Neutrophil (primary cell): ENCODE measurements at regions not wholly inside any gene's neighbourhood (a gene's known extent, or its start where the extent isn't known, plus 50 kb on each side); places are given as distances from the start of the nearest gene placed in this dataset.

Source experiments
- H3K27ac ChIP-seq: fragments of 200-600 bp; sonication (generic); 2 replicates; pipeline ENCODE4 v1.5.1; 2016; ENCODE audit warnings: mild to moderate bottlenecking, moderate library complexity
- H3K27me3 ChIP-seq: fragments of 200-600 bp; sonication (generic); 2 replicates; pipeline ENCODE4 v1.6.0; 2016; ENCODE audit warnings: mild to moderate bottlenecking
- H3K36me3 ChIP-seq: fragments of 200-600 bp; sonication (generic); 2 replicates; pipeline ENCODE4 v1.5.1; 2017
- H3K4me1 ChIP-seq, 2 experiments: fragments of 200-600 bp in 1 of 2; sonication (generic) in 1 of 2; 1 replicate in 1 of 2; 2 replicates in 1 of 2; pipeline versions ENCODE4 v1.5.1 to v1.6.1; 2013 to 2016; ENCODE audit warnings: low read depth in 1 of 2, low read length in 1 of 2, mild to moderate bottlenecking in 1 of 2, moderate library complexity in 1 of 2; ENCODE audit not compliant: control insufficient read depth in 1 of 2, insufficient read depth in 1 of 2
- H3K4me3 ChIP-seq, 2 experiments: fragments of 200-600 bp in 1 of 2; sonication (generic) in 1 of 2; 1 replicate in 1 of 2; 2 replicates in 1 of 2; pipeline ENCODE4 v1.5.1; 2013 to 2016; ENCODE audit warnings: low read depth in 1 of 2, low read length in 1 of 2, mild to moderate bottlenecking in 1 of 2, moderate library complexity in 1 of 2
- H3K9me3 ChIP-seq: fragments of 200-600 bp; sonication (generic); 2 replicates; pipeline ENCODE4 v1.5.1; 2016
- CTCF ChIP-seq: fragments of 200-600 bp; sonication (generic); IDR thresholded peaks from 2 replicates; pipeline ENCODE4 v1.5.1; 2016; ENCODE audit warnings: antibody characterized with exemption

GRCh38 chr4:164413743-164414142 lies 340.2 kb upstream of the SMIM31 start:
- no peaks in the 10 kb centered on the region for H3K4me1 ChIP-seq
- no peak for TF ChIP-seq CTCF
- H3K27ac ChIP-seq = no peak overlapping the region
- H3K27me3 ChIP-seq = no peaks in the 10 kb centered on the region
- no peak overlapping the region for H3K4me3 ChIP-seq
- no peaks in the 10 kb centered on the region for H3K36me3 ChIP-seq
- no peaks in the 10 kb centered on the region for H3K9me3 ChIP-seq

GRCh38 chr4:164423819-164424218 lies 330.1 kb upstream of the SMIM31 start:
- H3K27ac ChIP-seq = no peak overlapping the region
- no peaks in the 10 kb centered on the region for H3K36me3 ChIP-seq
- H3K4me1 ChIP-seq = no peaks in the 10 kb centered on the region
- no peak for TF ChIP-seq CTCF
- H3K4me3 ChIP-seq = no peak overlapping the region
- no peaks in the 10 kb centered on the region for H3K9me3 ChIP-seq
- no peaks in the 10 kb centered on the region for H3K27me3 ChIP-seq

- H3K9me3 ChIP-seq = no peaks in the 10 kb centered on the region
- no peaks in the 10 kb centered on the region for H3K36me3 ChIP-seq
- no peak for TF ChIP-seq CTCF
- H3K4me1 ChIP-seq = no peaks in the 10 kb centered on the region
- H3K4me3 ChIP-seq = no peak overlapping the region
- H3K27me3 ChIP-seq = no peaks in the 10 kb centered on the region
- no peak overlapping the region for H3K27ac ChIP-seq
Observed at GRCh38 chr4:164424846-164425245, 329.1 kb upstream of the SMIM31 start.

GRCh38 chr4:164428561-164428960 lies 325.4 kb upstream of the SMIM31 start:
- H3K9me3 ChIP-seq = no peaks in the 10 kb centered on the region
- no peak overlapping the region for H3K27ac ChIP-seq
- TF ChIP-seq CTCF = no peak
- no peaks in the 10 kb centered on the region for H3K27me3 ChIP-seq
- H3K4me1 ChIP-seq = no peaks in the 10 kb centered on the region
- no peak overlapping the region for H3K4me3 ChIP-seq
- H3K36me3 ChIP-seq = no peaks in the 10 kb centered on the region

GRCh38 chr4:164438321-164438720 lies 315.6 kb upstream of the SMIM31 start:
- no peak for TF ChIP-seq CTCF
- no peak overlapping the region for H3K4me3 ChIP-seq
- no peaks in the 10 kb centered on the region for H3K36me3 ChIP-seq
- no peaks in the 10 kb centered on the region for H3K27me3 ChIP-seq
- H3K27ac ChIP-seq = no peak overlapping the region
- H3K9me3 ChIP-seq = no peaks in the 10 kb centered on the region
- H3K4me1 ChIP-seq = no peaks in the 10 kb centered on the region

GRCh38 chr4:164439037-164439436 lies 314.9 kb upstream of the SMIM31 start:
- Histone ChIP-seq H3K36me3 (no peaks in the 10 kb centered on the region), H3K27ac (no peak overlapping the region), H3K27me3 (no peaks in the 10 kb centered on the region), H3K9me3 (no peaks in the 10 kb centered on the region), H3K4me1 (no peaks in the 10 kb centered on the region), H3K4me3 (no peak overlapping the region)
- no peak for TF ChIP-seq CTCF
